Osteoblast (primary cell): ENCODE measurements at regions not wholly inside any gene's neighbourhood (a gene's known extent, or its start where the extent isn't known, plus 50 kb on each side); places are given as distances from the start of the nearest gene placed in this dataset.
A peak's percentile ranks its signal among the peaks of the same experiment; 100 is the strongest.

Source experiments
- DNase-seq: peaks from one replicate; pipeline ENCODE4 v3.0.0; 2011; ENCODE audit warnings: low spot score, mixed read lengths; ENCODE audit not compliant: insufficient read length; ENCODE audit errors: missing footprints
- H2AFZ ChIP-seq: 2 replicates; pipeline ENCODE4 v1.6.0; 2011; ENCODE audit warnings: mild to moderate bottlenecking, low read length
- H3K27ac ChIP-seq: 2 replicates; pipeline ENCODE4 v1.5.1; 2011; ENCODE audit warnings: mild to moderate bottlenecking, low read depth, low read length, moderate library complexity
- H3K27me3 ChIP-seq: 2 replicates; pipeline ENCODE4 v1.6.0; 2012; ENCODE audit warnings: mild to moderate bottlenecking, control low read depth, inconsistent platforms, low read length, moderate library complexity; ENCODE audit not compliant: insufficient read depth
- H3K36me3 ChIP-seq: 2 replicates; pipeline ENCODE4 v1.5.1; 2011; ENCODE audit warnings: mild to moderate bottlenecking, low read length, control low read depth, moderate library complexity; ENCODE audit not compliant: insufficient read depth
- H3K4me1 ChIP-seq: 2 replicates; pipeline ENCODE4 v1.5.1; 2011; ENCODE audit warnings: mild to moderate bottlenecking, low read length, control low read depth, moderate library complexity; ENCODE audit not compliant: insufficient read depth
- H3K4me2 ChIP-seq: 2 replicates; pipeline ENCODE4 v1.6.0; 2011; ENCODE audit warnings: mild to moderate bottlenecking, low read length; ENCODE audit not compliant: insufficient read depth
- H3K4me3 ChIP-seq: fragments of 200-600 bp; sonication (generic); 3 replicates; pipeline ENCODE4 v1.5.1; 2012; ENCODE audit warnings: mild to moderate bottlenecking, low read length, inconsistent platforms; ENCODE audit not compliant: insufficient read depth
- H3K79me2 ChIP-seq: 2 replicates; pipeline ENCODE4 v1.6.0; 2012; ENCODE audit warnings: mild to moderate bottlenecking, low read length, control low read depth, inconsistent platforms; ENCODE audit not compliant: insufficient read depth
- H3K9me3 ChIP-seq: 2 replicates; pipeline ENCODE4 v1.5.1; 2011; ENCODE audit warnings: low read depth, low read length, control low read depth
- H4K20me1 ChIP-seq: 2 replicates; pipeline ENCODE4 v1.6.0; 2012; ENCODE audit warnings: mild to moderate bottlenecking, low read length, control low read depth; ENCODE audit not compliant: insufficient read depth
- CTCF ChIP-seq: IDR thresholded peaks from 2 replicates; pipeline ENCODE4 v1.5.1; 2011; ENCODE audit warnings: mild to moderate bottlenecking, low read depth, low read length, moderate library complexity; ENCODE audit errors: extremely low read depth

DNA sequence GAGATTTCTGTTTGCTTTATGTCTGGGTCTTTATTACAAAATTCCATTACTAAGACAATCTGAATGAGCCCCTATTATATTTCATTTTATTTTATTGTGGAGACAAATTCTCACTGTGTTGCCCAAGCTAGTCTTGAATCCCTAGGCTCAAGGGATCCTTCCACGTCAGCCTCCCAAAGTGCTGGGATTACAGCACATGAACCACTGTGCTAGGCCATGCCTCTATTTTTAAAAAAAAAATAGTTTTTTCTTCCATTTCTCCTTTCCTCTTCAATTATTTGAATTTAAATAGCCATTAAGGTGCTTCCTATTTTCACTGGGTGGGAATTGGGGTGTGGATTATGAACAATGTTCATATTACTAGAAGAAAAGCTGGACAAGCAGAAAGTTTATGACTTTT is 1587.4 kb downstream of the GRIK2 start:
- Histone ChIP-seq H3K79me2 (no peaks in the 10 kb centered on the region), H3K4me1 (no peaks in the 10 kb centered on the region), H3K4me2 (no peak overlapping the region), H3K27ac (no peak overlapping the region), H3K9me3 (no peaks in the 10 kb centered on the region), H2AFZ (no peak overlapping the region), H3K27me3 (no peaks in the 10 kb centered on the region), H3K36me3 (no peaks in the 10 kb centered on the region), H4K20me1 (no peaks in the 10 kb centered on the region), H3K4me3 (no peak overlapping the region)
- DNase-seq, result no peak
- no peak for TF ChIP-seq CTCF

- Histone ChIP-seq H3K27me3 (no peaks in the 10 kb centered on the region), H3K4me1 (no peaks in the 10 kb centered on the region), H2AFZ (no peak overlapping the region), H3K4me2 (no peak overlapping the region), H3K79me2 (no peaks in the 10 kb centered on the region), H3K4me3 (no peak overlapping the region), H4K20me1 (no peaks in the 10 kb centered on the region), H3K27ac (no peak overlapping the region), H3K36me3 (no peaks in the 10 kb centered on the region), H3K9me3 (peaks cover 2% of the 10 kb centered on the region)
- no peak for DNase-seq
- no peak for TF ChIP-seq CTCF
Observed at GRCh38 chr6:102961902-102962301, 1568.4 kb downstream of the GRIK2 start.

GRCh38 chr6:102950967-102951366 is 1557.5 kb downstream of the GRIK2 start:
- no peak overlapping the region for H3K4me2 ChIP-seq
- H3K27ac ChIP-seq, result no peak overlapping the region
- H2AFZ ChIP-seq, result no peak overlapping the region
- TF ChIP-seq CTCF, result no peak
- no peaks in the 10 kb centered on the region for H4K20me1 ChIP-seq
- no peaks in the 10 kb centered on the region for H3K4me1 ChIP-seq
- no peaks in the 10 kb centered on the region for H3K36me3 ChIP-seq
- peak; percentile 14 for DNase-seq
- H3K79me2 ChIP-seq, result no peaks in the 10 kb centered on the region
- H3K9me3 ChIP-seq, result no peaks in the 10 kb centered on the region
- no peak overlapping the region for H3K4me3 ChIP-seq
- H3K27me3 ChIP-seq, result no peaks in the 10 kb centered on the region

DNA sequence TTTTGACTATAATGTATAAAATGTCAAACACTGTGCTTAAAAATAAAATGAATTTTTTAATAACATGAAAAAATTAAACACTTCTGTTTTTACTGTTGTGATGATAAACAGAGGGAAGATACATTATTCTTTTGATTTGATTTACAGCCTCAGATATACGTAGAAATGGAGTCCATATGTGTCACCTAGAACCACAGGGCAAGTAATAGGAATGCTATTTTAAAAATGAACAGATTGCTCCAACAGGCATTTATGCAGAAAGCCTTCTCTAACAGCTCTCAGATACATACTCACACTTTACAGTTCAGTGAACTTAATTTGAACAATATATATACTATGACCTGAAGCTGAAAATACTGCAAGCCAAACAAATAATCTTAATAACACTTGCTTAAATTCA is 1551.0 kb downstream of the GRIK2 start:
- H3K27ac ChIP-seq, result no peak overlapping the region
- H3K4me1 ChIP-seq, result no peaks in the 10 kb centered on the region
- H3K4me2 ChIP-seq, result no peak overlapping the region
- no peaks in the 10 kb centered on the region for H4K20me1 ChIP-seq
- no peak overlapping the region for H2AFZ ChIP-seq
- no peaks in the 10 kb centered on the region for H3K36me3 ChIP-seq
- H3K9me3 ChIP-seq, result peaks cover 2% of the 10 kb centered on the region
- H3K27me3 ChIP-seq, result no peaks in the 10 kb centered on the region
- TF ChIP-seq CTCF, result no peak
- H3K79me2 ChIP-seq, result no peaks in the 10 kb centered on the region
- no peak for DNase-seq
- no peak overlapping the region for H3K4me3 ChIP-seq
